ENCODE measurements at regions not wholly inside any gene's neighbourhood (a gene's known extent, or its start where the extent isn't known, plus 50 kb on each side); places are given as distances from the start of the nearest gene placed in this dataset.
"Not testable (repeated sequence)": the region's sequence is repeated elsewhere in the genome, so short reads cannot be mapped to it uniquely, and the experiment has no call there.

DNA sequence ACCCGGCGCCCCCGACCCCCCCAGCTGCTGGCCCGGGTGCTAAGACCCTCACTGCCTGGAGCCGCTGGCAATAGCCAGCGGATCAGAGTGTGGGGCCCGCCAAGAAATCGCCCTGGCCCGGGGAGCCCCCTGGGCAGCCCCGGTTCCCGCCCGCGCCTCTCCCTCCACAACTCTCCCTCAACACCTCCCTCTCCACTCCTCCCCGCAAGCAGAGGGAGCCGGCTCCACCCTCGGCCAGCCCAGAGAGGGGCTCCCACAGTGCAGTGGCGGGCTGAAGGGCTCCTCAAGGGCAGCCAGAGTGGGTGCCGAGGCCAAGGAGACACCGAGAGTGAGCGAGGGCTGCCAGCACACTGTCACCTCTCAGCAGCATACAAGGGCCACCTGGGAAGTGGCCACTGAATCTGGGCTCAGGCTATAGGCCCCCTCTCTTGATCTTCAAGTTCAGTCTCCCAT lies 385.5 kb downstream of the SEC14L1 start:
- DNase-seq (no peak), ATAC-seq (no peak)

DNA sequence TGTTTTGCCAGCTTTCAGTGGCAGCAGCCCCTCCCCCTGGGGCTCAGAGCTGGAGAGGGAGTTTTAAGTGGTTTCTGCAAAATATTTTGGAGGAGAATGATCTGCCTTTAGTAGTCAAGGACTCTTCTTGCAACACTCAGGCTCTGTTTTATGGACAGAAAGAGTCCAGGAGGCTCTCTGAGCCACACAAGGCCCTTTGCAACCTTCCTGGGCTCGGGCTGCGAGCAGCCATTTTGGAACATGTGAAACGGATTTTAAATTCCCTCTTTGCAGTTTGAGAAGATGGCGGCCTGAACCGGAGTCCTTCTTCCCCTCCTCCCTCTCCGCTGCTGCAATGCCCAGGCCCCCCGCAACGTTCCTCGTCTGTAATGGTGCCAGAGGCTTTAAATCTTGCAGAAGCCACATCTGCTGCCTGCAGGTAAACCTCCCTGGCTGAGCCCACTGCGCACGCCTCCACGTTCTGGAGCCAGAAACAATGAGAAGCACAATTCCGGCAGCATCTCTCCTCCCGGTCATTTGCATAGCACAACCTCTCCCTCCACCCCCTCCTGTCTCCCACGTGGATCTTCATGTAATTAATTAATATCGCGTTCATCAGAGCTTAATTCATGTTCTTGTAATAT lies 386.1 kb downstream of the SEC14L1 start:
- ATAC-seq (no peak), DNase-seq (no peak)

DNA sequence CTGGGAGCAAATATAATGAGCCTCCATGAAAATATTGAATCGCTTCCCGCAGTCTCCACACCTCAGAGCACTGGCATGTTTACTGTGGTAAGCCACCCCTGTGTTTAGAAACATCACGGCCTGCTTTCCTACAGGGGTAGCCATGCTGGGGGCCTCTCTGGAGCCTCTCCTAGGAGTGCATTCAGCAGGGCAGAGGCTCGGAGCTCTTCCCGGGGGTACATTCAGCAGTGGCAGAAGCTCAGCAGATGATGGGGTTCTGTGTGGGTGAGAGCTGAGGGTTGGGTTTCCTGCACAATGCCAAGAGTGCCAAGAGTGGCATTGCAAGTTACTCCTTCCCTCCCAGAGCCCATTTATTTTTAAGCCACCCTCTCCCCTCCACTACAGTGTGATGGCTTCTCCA lies 386.6 kb downstream of the SEC14L1 start:
- no peak for ATAC-seq
- no peak for DNase-seq

DNA sequence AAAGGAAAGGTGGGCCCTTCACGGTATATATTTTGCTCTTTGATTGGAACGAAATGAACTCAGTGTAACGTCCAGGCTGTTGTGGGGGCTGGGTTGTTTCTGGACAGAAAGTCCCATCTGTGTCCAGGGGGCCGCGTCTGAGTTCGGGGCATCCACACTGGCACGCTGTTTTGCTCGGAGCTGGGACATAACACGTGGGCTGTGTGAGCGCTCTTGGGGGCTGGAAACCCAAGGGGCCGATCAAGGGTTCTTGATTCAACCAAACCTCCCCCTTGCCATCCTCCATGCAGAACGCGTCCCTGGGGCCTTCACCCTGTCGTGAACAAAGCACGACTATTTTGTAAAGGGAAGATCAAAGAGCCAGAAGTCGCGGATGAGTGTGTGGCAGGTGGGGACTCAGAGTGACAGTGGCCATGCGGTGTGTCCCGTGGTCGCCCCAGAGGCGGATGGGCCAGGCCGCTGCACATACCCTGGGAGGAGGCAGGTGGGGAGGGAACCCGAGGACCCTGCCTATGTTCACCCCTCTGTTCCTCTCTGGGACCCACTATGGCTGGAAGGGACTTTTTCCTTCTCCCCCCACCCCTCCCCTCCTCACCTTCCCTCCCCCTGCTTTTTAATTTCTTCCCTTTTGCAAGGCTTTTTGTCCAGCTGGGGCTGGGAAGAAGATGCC lies 387.2 kb downstream of the SEC14L1 start:
- ATAC-seq (no peak), DNase-seq (no peak)

DNA sequence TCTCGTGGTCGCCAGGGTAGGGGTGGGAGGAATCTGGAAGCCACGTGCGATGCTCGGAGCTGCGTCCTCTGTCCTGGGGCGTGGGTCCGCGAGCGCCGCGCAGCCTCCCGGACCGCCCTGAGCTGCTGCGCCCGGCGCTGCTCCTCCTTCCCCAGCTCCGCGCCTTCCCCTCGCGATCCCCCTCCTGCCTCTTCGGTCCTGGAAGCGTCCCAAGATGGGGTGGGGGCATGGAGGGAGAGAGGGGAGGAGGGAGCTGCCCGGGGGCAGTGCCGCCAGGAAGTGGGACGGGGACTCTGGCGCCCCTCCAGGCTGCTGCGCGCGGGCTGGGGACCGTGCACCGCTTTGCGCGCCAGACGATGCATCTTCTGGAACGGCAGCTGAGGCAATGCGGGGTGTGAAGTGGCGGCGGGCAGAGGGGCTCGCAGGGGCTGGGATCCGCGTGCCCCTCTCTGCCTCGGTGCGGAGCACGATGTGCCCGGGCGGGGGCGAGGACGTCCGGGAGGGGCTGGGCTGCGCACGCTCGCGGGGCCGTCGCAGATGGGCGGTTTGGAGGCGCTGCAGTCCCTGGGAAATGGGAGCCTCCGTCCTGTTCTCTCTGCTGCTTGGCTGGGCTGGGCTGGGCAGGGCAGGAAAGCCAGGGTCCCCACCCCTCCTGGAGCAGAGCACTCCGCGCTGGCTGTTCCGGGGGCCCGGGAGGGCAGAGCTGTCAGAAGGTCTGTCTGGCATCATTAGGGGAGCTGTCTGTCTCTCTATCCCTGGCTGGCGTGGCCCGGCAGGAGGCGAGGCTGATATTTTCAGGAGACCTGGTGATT lies 388.0 kb downstream of the SEC14L1 start:
- peak; percentile 67 for ATAC-seq
- DNase-seq: peak; percentile 68

DNA sequence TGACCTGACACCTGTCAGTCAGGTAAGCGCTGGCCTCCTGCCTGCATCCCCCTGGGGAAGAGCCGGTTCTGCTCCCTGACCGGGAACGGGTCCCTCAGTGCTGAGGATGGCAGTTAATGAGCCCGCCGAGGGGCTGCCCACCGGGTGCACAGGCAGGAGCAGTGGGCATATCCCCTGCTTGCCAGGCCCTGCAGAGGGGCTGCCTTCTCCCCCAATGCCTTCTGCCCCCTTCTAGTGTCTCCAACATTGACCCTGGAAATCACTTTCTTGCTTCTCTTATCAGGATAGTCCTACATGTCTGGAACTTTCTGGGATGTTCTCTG lies 388.5 kb downstream of the SEC14L1 start:
- no peak for DNase-seq
- ATAC-seq: no peak

DNA sequence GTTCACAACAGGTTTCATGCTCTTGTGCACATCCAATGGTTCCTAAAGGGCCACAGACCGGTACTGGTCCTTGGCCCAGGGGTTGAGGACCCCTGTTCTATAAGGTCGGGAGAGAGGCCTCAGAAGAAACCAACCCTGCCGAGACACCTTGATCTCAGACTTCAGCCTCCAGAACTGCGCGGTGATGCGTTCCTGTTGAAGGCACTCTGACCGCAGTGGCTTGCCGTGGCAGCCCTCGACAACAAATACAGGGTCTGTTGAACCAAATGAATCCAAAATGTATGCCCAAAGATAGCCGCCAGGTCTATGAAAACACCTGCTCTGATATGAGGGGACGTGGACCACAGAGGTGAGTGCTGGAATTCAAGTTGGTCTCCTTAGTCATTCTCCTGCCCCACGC lies 389.8 kb downstream of the SEC14L1 start:
- ATAC-seq (no peak), DNase-seq (no peak)

DNA sequence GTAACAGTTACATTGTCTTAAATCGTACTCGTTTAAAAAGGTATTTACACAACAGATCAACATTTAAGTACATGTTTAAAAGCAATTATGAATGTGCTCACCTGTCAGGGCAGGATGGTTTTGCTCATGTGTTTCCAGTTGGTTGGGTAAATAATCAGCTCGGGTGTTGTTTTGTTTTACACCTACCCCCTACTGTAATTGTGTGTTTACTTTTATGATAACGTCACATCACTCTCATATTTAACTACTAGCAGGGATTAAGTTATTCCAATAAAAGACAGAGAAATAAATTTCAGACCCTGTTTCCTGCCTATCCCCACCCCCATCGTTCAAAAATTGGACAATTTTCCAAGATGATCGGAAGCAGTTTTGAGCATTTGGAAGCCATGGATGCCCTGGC lies 390.2 kb downstream of the SEC14L1 start:
- DNase-seq: no peak
- no peak for ATAC-seq

DNA sequence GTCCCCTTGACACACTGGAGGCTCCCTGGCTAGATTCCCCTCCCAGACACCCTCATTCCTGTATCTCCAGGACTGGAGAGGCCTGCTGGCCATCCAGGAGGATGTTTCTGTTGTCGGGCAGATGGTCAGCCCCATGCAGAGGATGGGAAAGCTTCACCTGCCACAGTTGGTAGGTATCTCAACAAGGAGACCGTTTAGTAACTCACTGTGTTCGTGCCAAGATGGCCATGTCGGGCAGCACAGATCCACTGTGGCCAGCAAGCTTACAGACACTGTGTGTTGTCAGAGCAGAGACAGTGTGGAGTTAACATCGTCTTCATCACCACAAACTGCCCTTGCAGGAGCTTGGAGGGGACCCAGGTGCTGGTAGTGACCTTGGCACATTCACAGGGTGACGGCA lies 390.9 kb downstream of the SEC14L1 start:
- no peak for DNase-seq
- no peak for ATAC-seq

DNA sequence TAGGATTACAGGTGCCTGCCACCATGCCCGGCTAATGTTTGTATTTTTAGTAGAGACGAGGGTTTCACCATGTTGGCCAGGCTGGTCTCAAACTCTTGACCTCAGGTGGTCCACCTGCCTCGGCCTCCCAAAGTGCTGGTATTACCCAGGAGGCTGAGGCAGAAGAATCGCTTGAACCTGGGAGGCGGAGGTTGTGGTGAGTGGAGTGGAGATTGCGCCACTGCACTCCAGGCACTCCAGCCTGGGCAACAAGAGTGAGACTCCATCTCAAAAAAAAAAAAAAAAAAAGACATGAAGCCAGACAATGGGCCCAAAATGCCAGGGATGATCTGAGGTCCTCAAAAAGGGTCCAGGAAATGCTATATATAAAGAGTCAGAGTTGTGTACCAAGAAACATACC lies 392.9 kb downstream of the SEC14L1 start:
- not testable (repeated sequence) for ATAC-seq, DNase-seq

DNA sequence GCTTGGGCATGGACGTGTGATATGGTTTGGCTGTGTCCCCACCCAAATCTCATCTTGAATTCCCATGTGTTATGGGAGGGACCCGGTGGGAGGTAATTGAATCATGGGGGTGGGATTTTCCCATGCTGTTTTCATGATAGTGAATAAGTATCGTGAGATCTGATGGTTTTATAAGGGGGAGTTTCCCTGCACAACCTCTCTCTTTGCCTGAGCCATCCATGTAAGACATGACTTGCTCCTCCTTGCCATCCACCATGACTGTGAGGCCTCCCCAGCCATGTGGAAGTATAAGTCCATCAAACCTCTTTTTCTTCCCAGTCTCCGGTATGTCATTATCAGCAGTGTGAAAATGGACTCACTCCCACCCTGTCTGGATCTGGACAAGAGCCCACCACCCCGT lies 393.4 kb downstream of the SEC14L1 start:
- ATAC-seq: no peak

DNA sequence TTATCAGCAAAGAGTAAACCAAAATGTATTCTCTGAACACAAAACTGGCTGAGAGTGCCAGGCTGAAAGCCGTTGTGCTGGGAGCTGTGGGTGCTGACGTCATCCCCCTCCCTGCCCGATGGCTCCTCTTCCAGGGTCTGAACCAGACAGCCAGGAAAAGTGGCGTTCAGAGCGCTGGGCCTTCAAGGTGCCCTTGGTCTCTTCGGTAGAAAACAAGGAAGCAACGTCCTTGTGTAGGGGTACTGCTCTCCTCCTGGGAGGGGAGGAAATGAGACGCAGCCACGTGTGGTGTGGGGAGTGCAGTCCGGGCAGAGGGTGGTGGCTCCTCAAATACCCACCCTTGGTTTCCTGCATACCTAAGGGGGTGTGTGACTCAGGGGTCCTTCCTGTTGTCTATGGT lies 394.7 kb downstream of the SEC14L1 start:
- DNase-seq: no peak
- peak; percentile 34 for ATAC-seq

More for the DNA sequence above, 393.4 kb downstream of the SEC14L1 start:
- no peak for DNase-seq

DNA sequence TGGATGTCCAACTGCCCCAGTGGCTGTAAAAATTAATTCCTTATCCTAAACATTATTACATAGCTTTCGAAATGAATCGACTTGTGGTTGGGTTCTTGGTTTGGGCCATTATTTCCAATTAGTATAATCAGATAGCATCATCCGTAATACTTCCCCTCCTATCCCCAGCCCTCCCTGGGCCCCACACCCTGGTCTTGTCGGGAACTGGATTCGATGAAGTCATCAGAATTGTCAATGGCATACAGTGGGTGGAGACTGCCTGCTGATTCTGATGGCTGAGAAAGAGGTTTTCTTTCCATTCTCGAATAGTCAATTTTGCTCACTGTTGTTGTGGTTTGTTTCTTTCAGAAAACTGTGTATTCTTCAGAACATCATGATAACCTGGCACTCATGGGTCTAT lies 395.1 kb downstream of the SEC14L1 start:
- DNase-seq: no peak

DNA sequence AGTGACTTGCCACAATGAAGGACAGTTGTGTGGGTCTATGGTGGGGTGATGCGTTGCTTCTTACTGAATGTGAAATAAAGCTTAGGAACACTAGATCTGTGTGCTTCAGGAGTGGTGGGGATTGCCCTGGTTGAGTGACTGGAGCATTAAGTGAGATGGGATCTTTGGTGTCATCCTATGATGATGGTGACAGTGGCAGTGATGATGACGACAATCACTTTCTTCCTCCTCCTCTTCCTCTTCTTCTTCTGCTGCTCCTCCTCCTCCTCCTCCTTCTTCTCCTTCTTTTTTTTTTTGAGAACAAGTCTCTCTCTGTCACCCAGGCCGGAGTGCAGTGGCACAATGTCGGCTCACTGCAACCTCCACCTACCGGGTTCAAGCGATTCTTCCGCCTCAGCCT lies 396.8 kb downstream of the SEC14L1 start:
- DNase-seq (no peak), ATAC-seq (no peak)

More for the DNA sequence above, 395.1 kb downstream of the SEC14L1 start:
- ATAC-seq: peak; percentile 30

DNA sequence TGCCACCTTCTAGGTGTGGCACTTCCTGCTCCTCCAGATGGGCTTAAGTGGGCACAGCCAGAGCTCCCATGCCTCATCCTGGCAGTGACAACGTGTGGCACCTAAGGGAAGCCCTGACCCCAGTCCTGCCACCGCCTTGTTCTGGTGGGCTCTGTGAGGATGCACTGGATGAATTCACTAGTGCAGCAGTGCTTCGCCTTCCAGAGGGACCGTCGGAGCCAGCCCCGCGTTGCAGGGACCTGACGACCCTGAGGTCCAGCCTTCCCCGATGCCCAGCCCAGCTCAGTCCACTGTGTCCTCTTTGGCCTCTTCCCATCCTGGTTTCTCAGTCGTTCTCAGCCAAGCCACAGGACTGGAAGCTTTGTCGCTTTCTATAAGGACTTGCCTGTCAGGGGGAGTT lies 399.8 kb downstream of the SEC14L1 start:
- DNase-seq (no peak), ATAC-seq (no peak)

DNA sequence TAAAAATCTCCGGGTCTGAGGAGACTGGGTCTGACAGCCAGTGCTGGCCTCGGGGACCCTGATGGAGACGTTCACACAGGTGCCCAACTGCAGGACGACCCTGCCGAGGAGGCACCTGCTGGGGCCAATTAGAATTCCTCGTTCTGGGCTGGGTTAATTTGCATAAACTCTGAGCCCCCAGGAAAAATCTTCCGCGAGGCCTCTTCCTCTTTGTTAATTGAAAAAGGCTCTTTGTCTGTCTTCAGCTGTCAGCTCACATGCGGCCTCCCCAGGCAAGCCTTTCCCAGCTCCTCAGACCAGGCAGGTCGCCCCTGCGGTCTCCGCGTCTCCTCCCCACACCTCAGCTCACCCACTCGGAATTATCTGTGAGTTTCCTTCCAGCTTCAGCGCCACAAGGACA lies 400.2 kb downstream of the SEC14L1 start:
- DNase-seq (no peak), ATAC-seq (no peak)

DNA sequence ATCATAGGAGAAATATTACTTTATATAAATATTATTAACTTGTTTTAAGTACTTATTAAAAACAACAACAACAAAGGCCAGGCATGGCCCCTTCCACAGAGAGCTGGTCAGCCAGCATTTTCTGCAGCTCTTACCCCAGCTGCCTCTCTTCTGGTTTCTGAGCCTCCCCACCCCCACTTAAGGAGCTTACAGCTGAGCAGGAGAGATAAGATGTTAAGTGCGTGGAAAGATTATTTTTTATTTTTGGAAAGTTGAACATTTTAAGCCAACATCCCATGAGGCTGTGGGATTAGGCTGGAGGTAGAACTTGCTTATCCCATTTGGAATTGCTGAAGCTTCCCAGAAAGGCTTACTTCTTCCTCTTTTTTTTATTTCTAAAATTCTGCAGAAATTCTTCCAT lies 401.2 kb downstream of the SEC14L1 start:
- ATAC-seq: no peak

DNA sequence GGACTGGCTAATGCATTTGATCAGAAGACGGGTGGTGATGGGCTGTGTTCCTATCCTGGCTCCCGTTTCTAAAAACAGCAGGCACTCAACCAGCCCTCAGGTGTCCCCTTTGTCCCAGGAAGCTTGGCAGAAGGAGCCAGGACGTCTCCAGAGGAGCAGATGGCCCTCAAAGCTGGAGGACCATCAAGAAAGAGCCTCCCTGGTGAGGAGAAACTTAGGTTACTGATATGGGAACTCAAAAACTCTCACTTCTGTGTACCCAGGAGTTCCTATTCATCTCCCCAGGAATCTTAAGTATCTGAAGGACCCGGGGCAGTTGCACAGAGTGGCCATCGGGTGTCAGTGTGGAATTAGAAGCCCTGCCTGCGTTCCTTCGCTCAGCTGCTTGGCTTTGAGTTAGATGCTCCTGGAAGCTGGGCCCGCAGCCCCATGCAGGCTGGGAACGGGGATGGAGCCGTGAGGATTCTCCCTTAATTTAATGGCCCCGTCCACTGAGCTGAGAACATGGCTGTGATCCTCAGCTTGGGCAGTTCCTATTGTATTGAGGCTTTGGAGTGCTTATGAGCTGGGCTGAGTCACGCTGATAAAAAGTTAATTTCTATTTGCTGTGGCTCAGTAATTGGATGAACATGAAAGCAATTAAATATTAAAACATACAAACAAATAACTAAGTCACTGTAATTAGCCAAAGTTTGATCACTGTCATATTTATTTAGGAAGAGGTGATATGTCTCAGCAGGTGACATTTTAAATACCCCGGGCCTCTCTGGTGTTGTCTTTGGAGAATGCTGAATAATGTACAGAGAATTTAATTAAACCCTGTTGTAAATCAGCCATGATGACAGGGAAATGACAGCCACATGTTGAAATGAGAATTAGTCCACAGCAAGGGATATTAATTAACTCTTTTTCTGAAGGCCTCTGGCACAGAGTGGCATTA lies 402.1 kb downstream of the SEC14L1 start:
- DNase-seq (peak; percentile 62), ATAC-seq (peak; percentile 82)

More for the DNA sequence above, 401.2 kb downstream of the SEC14L1 start:
- DNase-seq: no peak

DNA sequence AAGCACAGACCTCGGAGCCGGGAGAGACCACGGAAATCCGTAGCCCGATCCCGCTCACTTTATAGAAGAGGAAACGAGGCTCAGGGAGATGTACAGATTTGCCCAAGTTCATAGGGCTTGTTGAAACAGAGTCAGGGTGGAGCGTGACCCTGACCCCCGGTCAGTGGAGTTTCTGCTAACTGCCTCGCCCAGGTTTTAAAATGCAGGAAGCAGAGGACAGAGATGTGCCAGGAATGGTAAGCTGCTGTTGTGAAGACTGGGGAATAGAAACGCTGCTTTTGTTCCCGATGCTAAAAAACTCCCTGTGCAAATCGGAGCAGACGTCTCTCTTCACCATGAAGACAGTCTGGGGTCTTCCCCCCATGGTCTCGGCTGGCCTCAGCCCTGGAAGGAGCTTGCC lies 403.0 kb downstream of the SEC14L1 start:
- ATAC-seq (no peak), DNase-seq (no peak)

DNA sequence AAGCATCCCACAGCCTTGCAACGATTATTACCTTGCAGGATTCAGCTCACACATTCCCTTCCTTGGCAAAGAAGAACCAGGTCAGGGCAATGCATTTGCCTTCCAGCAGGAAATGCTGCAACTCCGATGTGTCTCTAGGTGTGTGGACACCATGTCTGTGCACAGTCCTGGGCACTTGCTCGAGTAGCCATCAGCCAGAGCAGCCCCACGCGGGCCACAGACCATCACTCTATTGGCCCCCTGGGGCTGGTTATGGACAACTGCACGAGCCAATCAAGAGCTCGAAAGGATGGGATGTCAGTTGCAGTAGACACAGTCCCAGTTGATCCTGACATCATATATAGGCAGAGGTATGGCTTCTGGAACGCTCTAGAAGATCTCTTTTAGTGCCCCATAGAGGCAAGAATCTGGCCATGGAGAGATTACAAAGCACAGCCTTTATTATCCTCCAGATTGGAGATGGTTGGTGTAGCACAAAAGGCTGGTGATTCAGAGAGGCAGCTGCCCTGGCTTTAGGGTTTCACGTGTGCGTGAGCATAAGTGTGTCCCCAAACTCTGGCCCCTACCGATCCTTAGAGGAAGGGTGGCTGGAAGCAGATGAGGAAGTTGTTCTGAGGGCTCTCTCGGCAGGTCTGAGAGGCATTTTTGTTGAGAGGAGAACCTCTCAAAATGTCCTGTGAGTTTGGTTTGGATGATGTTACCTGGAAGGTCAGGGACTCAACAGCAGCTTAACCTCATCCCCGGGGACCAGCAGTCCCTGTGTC lies 403.8 kb downstream of the SEC14L1 start:
- ATAC-seq: no peak
- no peak for DNase-seq

DNA sequence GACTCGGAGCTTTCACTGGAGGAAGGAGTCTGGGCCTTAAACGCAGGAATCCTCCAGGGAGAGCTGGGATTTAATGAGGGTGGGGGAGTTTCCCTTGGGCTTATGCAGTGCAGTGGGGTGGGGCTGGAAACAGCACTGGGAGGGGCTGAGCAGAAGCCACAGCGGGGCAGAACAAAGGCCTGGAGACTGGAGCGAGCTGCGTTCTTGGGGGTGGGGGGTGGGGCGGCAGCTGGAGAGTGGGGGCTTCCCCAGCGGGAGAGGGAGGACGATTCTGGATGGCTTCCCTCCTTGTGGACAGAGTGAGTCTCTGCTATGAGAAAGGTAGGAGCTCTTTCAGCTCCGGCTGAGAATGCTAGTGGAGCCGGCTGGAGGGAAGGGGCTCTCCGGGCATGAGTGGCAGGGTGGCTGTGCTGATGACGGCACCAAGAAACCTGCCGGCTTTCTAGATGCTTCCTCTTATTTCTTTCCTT lies 406.0 kb downstream of the SEC14L1 start:
- DNase-seq: no peak
- ATAC-seq: no peak

Measured in stimulated activated naive CD8-positive, alpha-beta T cell treated with anti-CD3 and anti-CD28 coated beads, Interleukin-15, Interleukin-2, amounts not matched to agents 100 U/mL and 50 U/mL, for 24 hours (primary cell).